ENCODE measurements at regions not wholly inside any gene's neighbourhood (a gene's known extent, or its start where the extent isn't known, plus 50 kb on each side); places are given as distances from the start of the nearest gene placed in this dataset.

- H3K9me3 ChIP-seq: no peaks in the 10 kb centered on the region
- H3K4me3 ChIP-seq: no peak overlapping the region
- no peaks in the 10 kb centered on the region for H3K36me3 ChIP-seq
- ATAC-seq (no peak), DNase-seq (no peak)
- WGBS, 4 donors: 93 to 96% (median 94%) methylated on average over 2 of the region's 2 CpGs
- H3K27me3 ChIP-seq: no peaks in the 10 kb centered on the region
- H3K4me1 ChIP-seq: peaks cover 0 to 7% (median 0%) of the 10 kb centered on the region in 12 donors
- H3K27ac ChIP-seq: no peak overlapping the region
- intact Hi-C loops (cut with DNase I): no loop called here
- no peak for TF ChIP-seq POLR2A (IDR thresholded peaks at IDR 0.05)
- no peak for TF ChIP-seq CTCF (IDR thresholded peaks at IDR 0.05)
These were observed 283.2 kb downstream of the ARL4A start for GRCh38 chr7:12970626-12971025.

- H3K4me3 ChIP-seq: no peak overlapping the region
- TF ChIP-seq CTCF (IDR thresholded peaks at IDR 0.05): no peak
- peaks cover 0 to 7% (median 0%) of the 10 kb centered on the region in 12 donors for H3K4me1 ChIP-seq
- ATAC-seq: no peak
- intact Hi-C loops (cut with DNase I): no loop called here
- H3K36me3 ChIP-seq: no peaks in the 10 kb centered on the region
- no peaks in the 10 kb centered on the region for H3K9me3 ChIP-seq
- no peak overlapping the region for H3K27ac ChIP-seq
- DNase-seq: no peak
- H3K27me3 ChIP-seq: no peaks in the 10 kb centered on the region
- 79 to 83% (median 82%) methylated on average over 5 of the region's 5 CpGs for WGBS, 4 donors
These were observed 287.2 kb downstream of the ARL4A start for GRCh38 chr7:12974451-12975166.

GRCh38 chr7:12975412-12975811 lies 288.0 kb downstream of the ARL4A start:
- H3K9me3 ChIP-seq: no peaks in the 10 kb centered on the region
- intact Hi-C loops (cut with DNase I): no loop called here
- H3K27me3 ChIP-seq: no peaks in the 10 kb centered on the region
- no peak overlapping the region for H3K4me3 ChIP-seq
- no peak for DNase-seq
- H3K4me1 ChIP-seq: peaks cover 0 to 7% (median 0%) of the 10 kb centered on the region in 12 donors
- ATAC-seq: peak in 1 of 4 donors; percentile 55
- no peak for TF ChIP-seq POLR2A (IDR thresholded peaks at IDR 0.05)
- TF ChIP-seq CTCF (IDR thresholded peaks at IDR 0.05): no peak
- H3K36me3 ChIP-seq: no peaks in the 10 kb centered on the region
- no peak overlapping the region for H3K27ac ChIP-seq

GRCh38 chr7:12979181-12979580 lies 291.7 kb downstream of the ARL4A start:
- Histone ChIP-seq H3K27ac (no peak overlapping the region), H3K36me3 (no peaks in the 10 kb centered on the region), H3K27me3 (no peaks in the 10 kb centered on the region), H3K4me1 (peaks cover 0 to 7% (median 0%) of the 10 kb centered on the region in 12 donors), H3K9me3 (no peaks in the 10 kb centered on the region), H3K4me3 (no peak overlapping the region)
- 80 to 87% (median 85%) methylated on average over 3 of the region's 3 CpGs for WGBS, 4 donors
- intact Hi-C loops (cut with DNase I): no loop called here
- DNase-seq: no peak
- no peak for ATAC-seq
- TF ChIP-seq POLR2A (IDR thresholded peaks at IDR 0.05) (no peak), CTCF (IDR thresholded peaks at IDR 0.05) (no peak)

Measured in heart left ventricle (tissue), 16 donors.